ENCODE measurements at regions not wholly inside any gene's neighbourhood (a gene's known extent, or its start where the extent isn't known, plus 50 kb on each side); places are given as distances from the start of the nearest gene placed in this dataset.

DNA sequence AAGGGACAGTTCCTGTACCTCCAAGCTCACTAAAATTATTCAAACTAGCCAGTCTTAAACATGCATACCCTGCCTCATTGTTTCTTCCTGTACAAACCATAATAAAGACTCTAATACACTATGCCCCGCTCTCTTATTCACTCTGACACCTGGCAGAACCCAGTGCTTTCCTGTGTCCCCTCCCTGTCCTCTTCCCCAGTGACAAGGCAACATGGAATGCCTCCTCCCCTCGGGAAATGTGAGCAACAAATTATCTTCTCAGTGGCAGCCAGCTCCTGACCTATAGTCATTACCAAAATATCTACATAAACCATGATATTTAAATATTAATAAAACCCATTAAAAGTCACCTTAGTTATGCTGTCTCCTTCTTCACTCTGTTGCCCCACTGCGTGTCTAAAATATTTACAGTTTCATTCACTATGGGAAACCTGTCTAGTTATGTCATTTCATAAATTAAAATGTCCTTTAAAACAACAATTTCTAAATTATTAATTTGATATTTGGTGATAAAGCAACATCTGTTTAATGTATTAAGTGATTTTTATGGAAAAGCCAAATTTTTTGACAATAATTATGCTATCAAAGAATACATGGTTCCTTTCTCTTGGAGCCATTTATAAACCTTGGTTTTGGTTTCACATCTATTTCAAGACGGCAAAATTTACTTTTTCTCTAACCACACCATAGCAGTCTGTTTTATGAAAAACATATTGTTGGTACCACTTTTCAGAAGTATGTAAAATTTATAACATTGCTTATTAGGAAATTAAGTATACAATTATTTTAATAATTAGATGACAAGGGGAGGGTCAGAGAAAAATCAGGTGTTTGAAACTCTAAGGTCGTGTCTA lies 1355.2 kb downstream of the XPNPEP1 start:
- TF ChIP-seq POLR2AphosphoS5 (IDR thresholded peaks at IDR 0.05): no peak
- TF ChIP-seq CTCF (IDR thresholded peaks at IDR 0.05): no peak

All from upper lobe of left lung (tissue), 4 donors.